Endothelial cell of umbilical vein (primary cell): ENCODE measurements at regions not wholly inside any gene's neighbourhood (a gene's known extent, or its start where the extent isn't known, plus 50 kb on each side); places are given as distances from the start of the nearest gene placed in this dataset.

ENCODE experiments used
- BruUV-seq: library from RNA; stranded (reverse); fragments of 400-500 nt; replicated peaks from 2 replicates; lab custom pipeline; 2021; lab: Mats Ljungman, UMichigan
- CTCF ChIA-PET: fragments of 300-600, 350-600 bp; sonication (Branson Sonifier 250); formaldehyde crosslinking; loops from one replicate; lab custom pipeline; 2021; ENCODE audit warnings: antibody characterized with exemption, inconsistent platforms; lab: Charles Lee
- POLR2A ChIA-PET: fragments of 300-600, 350-600 bp; sonication (Branson Sonifier 250); formaldehyde crosslinking; loops from one replicate; lab custom pipeline; 2021; ENCODE audit warnings: antibody characterized with exemption, inconsistent platforms; lab: Charles Lee
- DNase-seq: peaks from one replicate; pipeline ENCODE4 v3.0.0-alpha.2; 2011; ENCODE audit warnings: low read depth, low spot score
- FAIRE-seq: peaks from 2 replicates; lab custom pipeline; 2011; peaks lifted over from hg19 to GRCh38; lab: Jason Lieb, UNC
- H2AFZ ChIP-seq: 2 replicates; pipeline ENCODE4 v1.6.0; 2012; ENCODE audit warnings: low read depth, low read length, control low read depth, inconsistent platforms
- H3K27ac ChIP-seq: 2 replicates; pipeline ENCODE4 v1.5.1; 2011; ENCODE audit warnings: low read depth, mild to moderate bottlenecking, control low read depth, low read length, moderate library complexity; ENCODE audit not compliant: insufficient read depth
- H3K27me3 ChIP-seq, 2 experiments: 2 replicates each; pipeline versions ENCODE4 v1.6.0 to v1.6.1; 2011; ENCODE audit warnings: low read length in 2 of 2, mixed read lengths in 1 of 2; ENCODE audit not compliant: control insufficient read depth in 2 of 2, insufficient read depth in 2 of 2
- H3K36me3 ChIP-seq, 2 experiments: 2 replicates in 1 of 2; 3 replicates in 1 of 2; pipeline ENCODE4 v1.5.1; 2011; ENCODE audit warnings: low read length in 2 of 2, mild to moderate bottlenecking in 1 of 2, moderate library complexity in 1 of 2; ENCODE audit not compliant: control insufficient read depth in 2 of 2, insufficient read depth in 2 of 2; ENCODE audit errors: extremely low read depth in 1 of 2
- H3K4me1 ChIP-seq: 3 replicates; pipeline ENCODE4 v1.5.1; 2011; ENCODE audit warnings: mild to moderate bottlenecking, low read length; ENCODE audit not compliant: control insufficient read depth, insufficient read depth; ENCODE audit errors: extremely low read depth
- H3K4me2 ChIP-seq: 2 replicates; pipeline ENCODE4 v1.6.1; 2011; ENCODE audit warnings: low read length, control low read depth, mixed read lengths; ENCODE audit not compliant: insufficient read depth
- H3K4me3 ChIP-seq, 3 experiments: fragments of 200-600 bp in 1 of 3; sonication (generic), shearing (Covaris generic) in 1 of 3; replicated peaks in 1 of 3; 2 replicates each; pipeline ENCODE4 v1.5.1; 2011 to 2016; ENCODE audit warnings: control low read depth in 3 of 3, low read length in 3 of 3, mild to moderate bottlenecking in 2 of 3, inconsistent platforms in 1 of 3, low read depth in 1 of 3, moderate library complexity in 1 of 3; ENCODE audit not compliant: insufficient read depth in 1 of 3
- H3K79me2 ChIP-seq: 2 replicates; pipeline ENCODE4 v1.6.0; 2012; ENCODE audit warnings: low read length, inconsistent platforms; ENCODE audit not compliant: control insufficient read depth, insufficient read depth
- H3K9ac ChIP-seq: replicated peaks from 2 replicates; pipeline ENCODE3; 2011; ENCODE audit warnings: low read length, control low read depth; ENCODE audit not compliant: insufficient read depth; ENCODE audit errors: extremely low read depth
- H3K9me1 ChIP-seq: replicated peaks from 3 replicates; pipeline ENCODE4 v1.6.0; 2011; ENCODE audit warnings: mild to moderate bottlenecking, low read length; ENCODE audit not compliant: control insufficient read depth, insufficient read depth; ENCODE audit errors: extremely low read depth
- H3K9me3 ChIP-seq: replicated peaks from 2 replicates; pipeline ENCODE4 v1.5.1; 2012; ENCODE audit warnings: low read length, inconsistent platforms; ENCODE audit not compliant: control insufficient read depth, insufficient read depth
- H4K20me1 ChIP-seq: replicated peaks from 2 replicates; pipeline ENCODE3; 2011; ENCODE audit warnings: mild to moderate bottlenecking, low read length; ENCODE audit not compliant: control insufficient read depth, insufficient read depth; ENCODE audit errors: extremely low read depth
- EZH2 ChIP-seq: IDR thresholded peaks from 2 replicates; pipeline ENCODE4 v1.6.1; 2012; ENCODE audit warnings: borderline replicate concordance, low read depth, mild to moderate bottlenecking, moderate library complexity, low read length, inconsistent platforms; ENCODE audit not compliant: severe bottlenecking
- FOS ChIP-seq: IDR thresholded peaks from 2 replicates; pipeline ENCODE4 v1.6.1; 2011; ENCODE audit warnings: mild to moderate bottlenecking, low read length, moderate library complexity, borderline replicate concordance; ENCODE audit not compliant: insufficient read depth
- GATA2 ChIP-seq: IDR thresholded peaks from 2 replicates; pipeline ENCODE4 v1.7.0; 2011; ENCODE audit warnings: low read depth, mild to moderate bottlenecking, moderate library complexity, mixed read lengths, low read length; ENCODE audit not compliant: insufficient read length, insufficient read depth
- JUN ChIP-seq: IDR thresholded peaks from 2 replicates; pipeline ENCODE4 v1.6.1; 2011; ENCODE audit warnings: borderline replicate concordance, low read depth; ENCODE audit not compliant: insufficient read length, insufficient read depth
- MAX ChIP-seq: IDR thresholded peaks from 2 replicates; pipeline ENCODE4 v1.6.1; 2011; ENCODE audit not compliant: insufficient read depth, insufficient read length
- MYC ChIP-seq: IDR thresholded peaks from one replicate; pipeline ENCODE4 v1.6.1; 2011; ENCODE audit warnings: mild to moderate bottlenecking, low read depth, low read length
- POLR2A ChIP-seq: IDR thresholded peaks from 2 replicates; pipeline ENCODE4 v1.6.1; 2012; ENCODE audit warnings: low read depth, mild to moderate bottlenecking, control low read depth, low read length
- POLR2AphosphoS5 ChIP-seq: IDR thresholded peaks from 2 replicates; pipeline ENCODE4 v1.6.1; 2012; ENCODE audit warnings: low read depth, mild to moderate bottlenecking, control low read depth, low read length, moderate library complexity; ENCODE audit not compliant: insufficient read depth
- dilution Hi-C: fragments of 300-500 bp; cut with MboI; formaldehyde crosslinking; loops from one replicate; pipeline ENCODE4 v1.15.0; 2019; ENCODE audit warnings: low sequenced_read_pairs; ENCODE audit not compliant: extremely low pct_ligation_motif_present
- intact Hi-C: fragments of 100-400 bp; cut with micrococcal nuclease; formaldehyde crosslinking; loops from one replicate; pipeline ENCODE4 v1.10.0; 2022
- TF ChIP-seq, protein P1 (sequence below), 2 donors: IDR thresholded peaks; 1 replicate in 1 of 2; 2 replicates in 1 of 2; pipeline ENCODE4 v1.5.1; 2011; ENCODE audit warnings: low read length in 2 of 2, mild to moderate bottlenecking in 2 of 2, moderate library complexity in 2 of 2, control low read depth in 1 of 2, inconsistent platforms in 1 of 2, low read depth in 1 of 2; ENCODE audit not compliant: insufficient read depth in 1 of 2; ENCODE audit errors: extremely low read depth in 1 of 2

GRCh38 chr4:160825644-160826338 lies 1338.0 kb downstream of the FSTL5 start:
- no peaks in the 10 kb centered on the region for H3K27me3 ChIP-seq
- intact Hi-C loops (no loop called here), dilution Hi-C loops (no loop called here)
- H3K9ac ChIP-seq, result no peak overlapping the region
- no peaks in the 10 kb centered on the region for H3K79me2 ChIP-seq
- no peak overlapping the region for H2AFZ ChIP-seq
- POLR2A ChIA-PET, result no interaction called here
- no peaks in the 10 kb centered on the region for H3K36me3 ChIP-seq
- no peak overlapping the region for H3K4me2 ChIP-seq
- no peaks in the 10 kb centered on the region for H3K9me1 ChIP-seq
- H4K20me1 ChIP-seq, result no peaks in the 10 kb centered on the region
- TF ChIP-seq MYC (no peak), EZH2 (no peak), JUN (no peak), FOS (no peak), MAX (no peak), GATA2 (no peak), POLR2A (no peak), POLR2AphosphoS5 (no peak)
- TF ChIP-seq, protein P1, sequence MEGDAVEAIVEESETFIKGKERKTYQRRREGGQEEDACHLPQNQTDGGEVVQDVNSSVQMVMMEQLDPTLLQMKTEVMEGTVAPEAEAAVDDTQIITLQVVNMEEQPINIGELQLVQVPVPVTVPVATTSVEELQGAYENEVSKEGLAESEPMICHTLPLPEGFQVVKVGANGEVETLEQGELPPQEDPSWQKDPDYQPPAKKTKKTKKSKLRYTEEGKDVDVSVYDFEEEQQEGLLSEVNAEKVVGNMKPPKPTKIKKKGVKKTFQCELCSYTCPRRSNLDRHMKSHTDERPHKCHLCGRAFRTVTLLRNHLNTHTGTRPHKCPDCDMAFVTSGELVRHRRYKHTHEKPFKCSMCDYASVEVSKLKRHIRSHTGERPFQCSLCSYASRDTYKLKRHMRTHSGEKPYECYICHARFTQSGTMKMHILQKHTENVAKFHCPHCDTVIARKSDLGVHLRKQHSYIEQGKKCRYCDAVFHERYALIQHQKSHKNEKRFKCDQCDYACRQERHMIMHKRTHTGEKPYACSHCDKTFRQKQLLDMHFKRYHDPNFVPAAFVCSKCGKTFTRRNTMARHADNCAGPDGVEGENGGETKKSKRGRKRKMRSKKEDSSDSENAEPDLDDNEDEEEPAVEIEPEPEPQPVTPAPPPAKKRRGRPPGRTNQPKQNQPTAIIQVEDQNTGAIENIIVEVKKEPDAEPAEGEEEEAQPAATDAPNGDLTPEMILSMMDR (IDR thresholded peaks at IDR 0.05; ENCODE audit: extremely low read depth in 1 of 2, insufficient read depth in 1 of 2, low read depth in 1 of 2, low read length in 2 of 2), result no peak
- no peak for DNase-seq
- no peak overlapping the region for H3K27ac ChIP-seq
- H3K9me3 ChIP-seq, result no peaks in the 10 kb centered on the region
- H3K4me1 ChIP-seq, result no peaks in the 10 kb centered on the region
- CTCF ChIA-PET, result no interaction called here
- H3K4me3 ChIP-seq, result no peak overlapping the region
- BruUV-seq, result no TSS peak
- no peak for FAIRE-seq
